ENCODE measurements at regions not wholly inside any gene's neighbourhood (a gene's known extent, or its start where the extent isn't known, plus 50 kb on each side); places are given as distances from the start of the nearest gene placed in this dataset.
"Not testable (repeated sequence)": the region's sequence is repeated elsewhere in the genome, so short reads cannot be mapped to it uniquely, and the experiment has no call there.

DNA sequence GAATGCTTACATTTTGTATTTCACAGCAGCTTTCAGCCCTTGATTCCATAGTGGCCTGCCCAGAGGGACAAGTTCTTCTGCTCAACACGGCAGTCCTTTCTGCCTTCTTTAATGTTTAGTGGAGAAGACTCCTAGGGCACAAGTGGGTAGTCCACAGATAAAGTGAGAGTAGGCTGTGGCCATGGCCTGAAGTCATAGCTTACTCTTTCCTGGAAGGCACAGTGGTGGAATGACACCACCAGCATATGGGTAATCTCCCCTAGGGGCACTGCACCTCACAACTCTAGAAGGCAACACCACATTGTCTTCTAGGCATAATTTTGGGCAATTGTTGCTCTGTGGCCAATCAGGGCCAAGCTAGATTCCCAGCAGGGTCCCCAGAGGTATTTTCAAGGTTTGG lies 155.4 kb upstream of the MAMLD1 start:
- in situ Hi-C loops (cut with HindIII; ENCODE audit: low sequenced_read_pairs), result no loop called here
- no peak for DNase-seq (ENCODE audit: low read depth)
- no peak for TF ChIP-seq CTCF (IDR thresholded peaks at IDR 0.05; ENCODE audit: low read depth, low read length, missing control alignments)
- H3K4me3 ChIP-seq (ENCODE audit: low read depth, low read length), result no peak overlapping the region

DNA sequence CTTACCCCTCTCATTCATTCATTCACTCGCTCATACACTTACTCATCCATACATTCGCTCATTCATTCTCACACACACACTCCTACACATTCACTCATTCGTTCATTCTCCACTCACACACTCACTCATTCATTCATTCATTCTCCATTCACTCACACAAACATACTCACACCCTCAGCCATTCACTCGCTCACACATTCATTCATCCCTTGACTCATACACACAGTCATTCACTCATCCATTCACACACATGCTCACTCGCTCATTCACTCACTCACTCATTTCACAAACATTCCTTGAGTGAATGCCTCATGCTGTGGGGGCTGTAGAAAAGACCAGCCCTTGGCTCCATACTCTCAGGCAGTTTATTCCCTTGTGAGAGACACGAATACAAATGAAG lies 151.1 kb upstream of the MAMLD1 start:
- no peak for DNase-seq (ENCODE audit: low read depth)
- in situ Hi-C loops (cut with HindIII; ENCODE audit: low sequenced_read_pairs), result no loop called here
- H3K4me3 ChIP-seq (ENCODE audit: low read depth, low read length), result no peak overlapping the region
- TF ChIP-seq CTCF (IDR thresholded peaks at IDR 0.05; ENCODE audit: low read depth, low read length, missing control alignments), result no peak

- no peak for DNase-seq (ENCODE audit: low read depth)
Observed at GRCh38 chrX:150212672-150213480, 150.2 kb upstream of the MAMLD1 start.

DNA sequence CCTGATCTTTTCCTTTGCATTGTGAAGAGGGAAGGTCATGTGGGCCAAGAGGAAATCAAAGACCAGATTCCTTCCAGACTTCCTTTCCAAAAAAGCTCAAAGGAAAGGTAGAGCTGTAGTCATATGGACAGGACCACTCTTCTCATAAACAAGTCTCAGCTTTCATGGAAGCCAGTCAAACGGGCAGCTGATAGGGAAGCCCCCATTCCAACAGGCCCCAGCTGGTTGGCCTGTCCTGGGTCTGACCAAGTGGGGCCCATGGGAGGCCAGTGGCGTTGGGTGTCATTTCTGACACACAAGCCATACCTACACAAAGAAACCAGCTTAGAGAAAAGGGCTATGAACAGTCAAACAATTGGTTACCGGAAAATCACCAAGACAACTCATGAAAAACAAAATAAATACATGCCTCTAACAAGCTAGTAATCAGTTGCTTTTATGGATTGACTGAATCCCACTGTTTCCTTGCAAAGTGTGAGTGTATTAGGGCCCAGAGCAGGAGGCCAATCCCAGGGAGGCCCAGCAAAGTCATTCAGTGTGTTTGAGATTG lies 149.6 kb upstream of the MAMLD1 start:
- H3K4me3 ChIP-seq (ENCODE audit: low read depth, low read length), result no peak overlapping the region
- in situ Hi-C loops (cut with HindIII; ENCODE audit: low sequenced_read_pairs), result no loop called here
- DNase-seq (ENCODE audit: low read depth), result no peak
- no peak for TF ChIP-seq CTCF (IDR thresholded peaks at IDR 0.05; ENCODE audit: low read depth, low read length, missing control alignments)

More at GRCh38 chrX:150212672-150213480, 150.2 kb upstream of the MAMLD1 start:
- no peak overlapping the region for H3K4me3 ChIP-seq (ENCODE audit: low read depth, low read length)
- no peak for TF ChIP-seq CTCF (IDR thresholded peaks at IDR 0.05; ENCODE audit: low read depth, low read length, missing control alignments)
- in situ Hi-C loops (cut with HindIII; ENCODE audit: low sequenced_read_pairs), result no loop called here

GRCh38 chrX:150216000-150216399 lies 147.1 kb upstream of the MAMLD1 start:
- in situ Hi-C loops (cut with HindIII; ENCODE audit: low sequenced_read_pairs); H3K4me3 ChIP-seq (ENCODE audit: low read depth, low read length); DNase-seq (ENCODE audit: low read depth): not testable (repeated sequence)

DNA sequence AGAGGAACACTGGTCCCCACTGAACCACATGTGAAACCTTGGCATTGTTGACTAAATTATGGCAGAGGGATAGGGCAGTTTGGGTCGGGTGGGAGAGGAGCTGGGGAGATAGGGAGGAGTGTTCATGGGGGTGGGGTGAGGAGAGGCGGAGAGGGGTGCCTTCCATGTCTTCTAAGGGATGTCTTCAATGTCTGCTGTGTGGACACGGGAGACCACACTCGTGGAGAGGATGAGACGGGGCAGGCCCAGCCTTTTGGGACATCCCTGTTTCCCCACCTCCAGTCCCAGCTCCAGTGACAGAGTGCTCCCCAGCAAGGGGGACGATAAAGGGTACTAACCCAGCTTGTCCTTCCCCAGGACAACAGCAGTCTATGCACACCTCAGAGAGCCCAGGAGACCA lies 146.4 kb upstream of the MAMLD1 start:
- no peak overlapping the region for H3K4me3 ChIP-seq (ENCODE audit: low read depth, low read length)
- in situ Hi-C loops (cut with HindIII; ENCODE audit: low sequenced_read_pairs), result no loop called here
- DNase-seq (ENCODE audit: low read depth), result no peak
- no peak for TF ChIP-seq CTCF (IDR thresholded peaks at IDR 0.05; ENCODE audit: low read depth, low read length, missing control alignments)

DNA sequence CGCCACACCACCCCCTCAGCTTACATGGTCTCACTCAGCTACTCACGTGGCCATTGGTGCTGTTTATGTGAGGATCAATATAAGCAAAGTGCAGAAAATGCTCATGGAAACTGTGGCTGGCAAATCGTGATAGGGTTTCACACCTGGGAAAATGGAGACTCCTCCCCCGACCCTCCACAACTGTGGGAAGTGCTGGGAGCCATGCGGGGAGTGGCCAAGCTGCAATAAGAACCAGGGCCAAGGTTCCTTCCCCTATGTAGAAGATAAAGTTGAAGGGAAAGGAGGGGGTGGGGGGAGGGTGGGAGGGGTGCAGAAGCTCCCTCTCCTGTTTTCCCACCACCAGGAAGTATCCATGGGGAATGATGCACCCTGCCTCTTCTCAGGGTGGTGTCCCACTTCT lies 145.5 kb upstream of the MAMLD1 start:
- no peak for TF ChIP-seq CTCF (IDR thresholded peaks at IDR 0.05; ENCODE audit: low read depth, low read length, missing control alignments)
- in situ Hi-C loops (cut with HindIII; ENCODE audit: low sequenced_read_pairs), result no loop called here

More for the DNA sequence above, 145.5 kb upstream of the MAMLD1 start:
- DNase-seq (ENCODE audit: low read depth), result no peak
- no peak overlapping the region for H3K4me3 ChIP-seq (ENCODE audit: low read depth, low read length)

Data from astrocyte of the cerebellum (primary cell).